HG03196 (cell line): ENCODE measurements at regions not wholly inside any gene's neighbourhood (a gene's known extent, or its start where the extent isn't known, plus 50 kb on each side); places are given as distances from the start of the nearest gene placed in this dataset.

Experiments
- ATAC-seq: cut with Tn5 transposase; IDR thresholded peaks from one replicate; pipeline ENCODE4 v1.9.1; 2021; ENCODE audit not compliant: unreplicated experiment

DNA sequence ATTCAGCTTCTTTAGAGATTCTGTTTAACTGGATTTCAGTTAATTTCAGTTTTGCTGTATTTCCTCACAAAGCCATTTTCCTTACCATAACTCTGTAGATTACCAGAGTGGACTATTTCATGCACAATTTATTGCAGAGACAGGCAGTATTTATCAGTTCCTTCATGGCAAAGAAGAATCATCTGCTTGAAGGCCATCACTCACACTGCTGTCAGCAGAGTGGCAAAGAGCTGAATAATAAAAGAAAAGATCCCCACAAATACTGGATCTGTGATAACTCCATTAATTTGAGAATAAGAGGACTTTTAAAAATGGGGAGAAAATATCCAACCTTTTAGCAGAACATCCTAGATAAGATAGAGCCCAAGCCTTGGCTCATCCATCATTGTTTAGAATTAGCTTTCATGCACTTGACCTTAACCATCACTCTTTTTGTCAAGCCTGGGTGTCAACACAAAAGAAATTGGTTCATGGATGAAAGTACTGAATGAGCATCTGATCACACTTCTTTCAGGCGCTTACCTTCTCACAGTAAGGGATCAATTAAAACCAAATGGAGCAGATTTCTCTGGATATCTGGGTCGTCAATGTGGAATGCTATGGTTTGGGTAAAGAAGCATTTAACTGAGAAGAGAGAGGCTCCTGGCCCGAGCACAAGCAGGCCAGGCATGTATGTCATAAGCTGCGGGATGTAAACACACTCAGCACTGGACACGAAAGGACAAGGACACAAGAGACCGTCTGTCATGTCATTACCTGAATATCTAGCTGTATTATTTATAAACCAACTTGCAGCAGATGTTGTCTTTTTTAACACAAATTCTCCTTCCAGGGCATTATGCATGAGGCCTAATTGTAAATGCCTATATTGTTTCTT, 376.2 kb downstream of the ZNF521 start:
- no peak for ATAC-seq

DNA sequence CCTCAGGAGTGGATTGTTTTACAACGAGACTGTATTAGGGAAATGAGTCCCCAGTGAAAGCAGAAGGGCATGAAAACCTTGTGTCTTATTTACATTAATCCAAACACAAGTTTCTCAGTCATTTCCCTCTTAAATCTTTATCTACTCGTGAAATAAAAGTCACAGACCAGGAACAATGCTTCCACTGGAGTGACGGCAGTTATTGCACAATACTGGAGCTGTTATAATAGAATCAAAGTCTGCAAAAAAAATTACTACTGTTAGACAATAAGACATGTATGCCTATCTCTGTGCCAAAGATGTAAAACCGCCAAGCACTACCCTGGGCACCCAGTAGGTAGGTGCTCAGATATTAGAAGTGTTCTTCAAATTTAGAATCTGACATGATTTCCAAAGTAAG, 375.5 kb downstream of the ZNF521 start:
- ATAC-seq: no peak

DNA sequence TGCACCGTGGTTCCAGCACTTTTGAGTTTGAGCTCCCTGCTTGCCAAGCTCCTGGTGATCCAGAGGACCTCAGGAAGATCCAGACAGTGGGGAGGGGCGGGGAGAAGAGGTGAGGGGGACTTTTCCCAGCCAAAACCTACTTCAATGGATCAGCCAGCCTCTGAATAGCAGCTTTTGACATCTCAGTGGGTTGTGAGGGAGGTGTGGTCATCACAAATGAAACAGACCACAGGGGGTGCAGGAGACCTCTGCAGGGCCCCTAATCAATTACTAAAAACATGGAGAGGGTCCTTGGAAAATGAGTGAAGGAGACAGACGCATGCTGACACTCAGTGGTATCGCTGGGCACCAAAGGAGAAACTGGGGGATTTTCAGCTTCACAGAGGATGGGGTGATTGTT, 372.7 kb downstream of the ZNF521 start:
- ATAC-seq: no peak

DNA sequence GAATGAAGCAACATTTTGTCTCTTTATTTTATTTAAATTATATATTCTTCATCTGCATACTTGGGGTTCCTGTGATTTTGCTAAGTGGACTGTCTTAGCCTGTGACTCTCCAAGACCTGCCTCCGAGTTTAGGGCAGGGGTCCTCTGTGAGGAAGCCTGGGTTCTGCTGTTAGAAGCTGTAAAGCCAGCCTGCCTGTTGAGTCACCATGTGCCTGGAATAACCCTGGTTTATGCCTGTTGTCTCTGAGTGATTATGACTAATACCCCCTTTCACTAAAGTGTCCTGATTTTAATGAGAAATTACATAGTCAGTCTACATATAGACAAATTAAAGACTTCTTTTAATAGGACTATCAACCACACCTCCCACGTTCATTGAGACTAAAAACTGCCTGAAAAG, 369.1 kb downstream of the ZNF521 start:
- no peak for ATAC-seq

DNA sequence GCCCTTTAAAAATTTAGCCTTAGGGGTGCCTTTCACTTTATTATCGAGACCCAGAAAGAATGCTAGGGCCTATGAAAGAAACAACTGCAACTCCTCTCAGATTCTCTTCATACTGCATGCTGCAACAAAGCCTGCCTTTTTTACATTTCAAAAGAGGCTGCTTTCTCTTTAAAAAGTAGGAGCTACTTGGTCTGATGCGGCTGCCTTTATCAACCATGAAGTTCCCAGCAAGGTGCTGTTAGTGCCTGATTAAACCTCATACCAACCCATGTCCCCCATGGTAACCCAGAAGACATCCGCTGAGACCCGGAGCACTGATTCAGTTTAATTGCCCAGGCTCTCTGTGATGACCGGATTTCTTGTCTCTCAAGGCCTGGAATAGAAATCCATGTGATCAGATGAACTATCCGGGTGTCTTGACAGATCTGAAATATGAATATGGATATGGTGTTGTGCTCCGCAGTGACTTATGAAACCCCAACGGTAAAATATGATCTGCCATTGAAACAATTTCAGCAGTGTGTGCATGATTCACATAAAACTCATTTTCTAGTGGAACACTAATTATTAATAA, 368.3 kb downstream of the ZNF521 start:
- ATAC-seq: no peak

DNA sequence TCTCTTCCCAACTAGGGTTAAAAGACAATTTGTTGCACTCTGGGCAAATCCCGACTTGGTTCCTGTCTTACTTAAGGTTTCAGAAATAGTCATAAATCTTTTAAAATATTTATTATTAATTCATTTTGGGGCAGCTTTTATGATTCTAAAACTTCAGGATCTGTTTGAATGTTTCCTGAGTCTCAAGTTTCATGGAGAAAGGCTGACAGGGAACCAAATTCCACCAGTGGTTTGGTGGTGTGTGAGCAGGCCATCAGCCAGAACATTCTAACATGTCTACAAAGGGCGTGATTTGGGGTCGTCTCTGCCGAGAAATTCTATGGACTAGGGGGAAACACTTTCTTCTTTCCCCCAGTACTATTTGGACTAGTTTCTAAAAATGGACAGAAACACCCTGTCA, 366.4 kb downstream of the ZNF521 start:
- no peak for ATAC-seq

DNA sequence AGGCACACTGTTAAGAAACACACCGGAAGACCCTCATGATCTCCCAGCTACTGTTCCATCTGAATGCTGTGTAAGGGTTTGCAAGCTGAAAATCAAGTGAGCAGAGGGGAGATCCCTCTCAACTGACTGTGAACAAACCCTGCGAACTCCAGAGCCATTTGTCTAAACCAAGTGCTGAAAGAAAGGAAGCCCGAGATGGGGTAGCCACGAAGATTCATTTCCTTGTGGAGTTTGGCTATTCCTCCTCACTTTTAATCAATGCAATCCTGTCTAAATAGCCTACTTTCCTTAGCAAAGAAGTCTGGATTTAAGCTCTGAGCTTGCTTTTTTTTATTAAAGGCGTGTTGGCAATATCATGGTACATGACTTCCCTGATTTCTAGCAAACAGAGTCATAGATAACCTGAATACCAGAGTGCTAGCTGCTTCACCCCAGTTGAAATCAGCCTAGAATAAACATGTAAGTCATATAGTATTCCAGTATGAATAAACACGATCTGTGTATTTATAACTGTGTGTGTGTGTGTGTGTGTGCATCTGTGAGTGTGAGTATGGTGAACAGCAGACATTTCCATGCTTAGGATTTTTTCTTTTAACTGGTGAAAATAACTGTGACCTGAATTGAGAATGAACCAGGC, 365.2 kb downstream of the ZNF521 start:
- no peak for ATAC-seq

DNA sequence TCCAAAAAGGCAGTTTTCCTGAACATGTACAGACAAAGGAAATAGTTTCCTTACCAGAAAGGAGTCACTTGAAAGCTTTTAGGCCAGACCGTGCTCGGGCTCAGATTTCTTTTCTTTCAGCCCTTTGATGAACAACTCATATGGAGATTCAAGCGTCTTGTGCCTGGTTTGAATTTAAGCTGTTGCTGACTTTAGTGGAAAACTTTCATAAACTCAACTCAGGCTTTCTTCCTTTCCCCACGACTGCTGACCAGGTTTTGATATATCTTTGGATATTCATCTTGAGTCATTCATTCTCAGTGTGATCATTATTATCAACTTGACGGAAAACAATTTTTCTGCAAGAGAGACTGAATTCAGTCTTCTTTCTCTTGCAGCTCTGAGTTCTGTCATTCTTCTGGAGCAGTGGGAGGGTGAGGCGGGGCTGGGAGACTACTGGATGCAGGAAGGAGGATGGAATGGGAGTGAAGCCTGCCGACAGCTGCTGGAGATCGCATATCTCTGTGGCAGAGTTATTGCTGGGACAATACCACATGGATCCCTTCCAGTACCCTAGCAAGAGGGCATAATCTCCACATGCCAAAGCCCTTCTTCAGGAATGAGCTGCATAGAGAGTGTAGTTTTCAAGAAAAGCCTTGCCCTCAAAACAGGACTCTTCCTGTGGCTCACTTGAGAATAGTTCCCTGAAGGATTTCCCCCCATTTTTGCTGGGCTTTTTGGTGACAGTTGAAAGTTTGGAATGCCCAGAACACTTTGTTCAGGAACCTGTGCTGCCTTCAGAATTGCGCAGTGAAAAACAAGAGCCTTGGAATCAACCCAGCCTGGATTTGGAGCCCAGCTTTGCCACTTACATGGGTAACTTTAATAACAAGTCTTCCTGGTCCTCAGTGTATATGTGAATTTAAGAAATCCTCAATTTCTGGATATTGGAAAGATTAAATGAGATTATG, 364.4 kb downstream of the ZNF521 start:
- no peak for ATAC-seq

DNA sequence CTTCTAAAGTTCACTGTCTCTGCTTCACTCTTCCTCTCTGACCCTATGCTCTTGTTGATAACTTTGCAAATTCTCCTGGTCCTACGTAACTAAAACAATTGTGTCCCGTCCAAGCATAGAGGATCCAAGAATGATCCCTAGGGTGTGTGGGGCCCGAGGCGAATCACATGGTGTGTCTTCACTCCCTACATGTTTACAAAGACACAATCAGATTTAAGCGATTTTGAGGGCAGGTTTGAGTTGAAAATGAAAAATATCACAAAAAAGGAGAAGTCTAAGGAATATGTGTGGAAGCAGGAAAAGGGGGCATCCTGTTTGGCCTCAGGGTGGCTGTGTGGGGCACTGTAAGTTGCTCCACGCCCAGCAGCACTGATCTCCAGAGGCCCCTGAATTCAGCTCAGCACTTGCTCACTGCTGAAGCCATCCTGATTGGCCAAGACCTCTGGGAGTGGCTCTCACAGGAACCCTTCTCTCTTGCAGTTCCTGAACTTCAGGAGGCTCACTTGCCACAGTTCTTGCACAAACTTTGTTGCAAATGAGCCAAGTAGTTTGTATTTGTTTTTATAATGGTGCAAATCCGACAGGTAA, 363.6 kb downstream of the ZNF521 start:
- no peak for ATAC-seq

DNA sequence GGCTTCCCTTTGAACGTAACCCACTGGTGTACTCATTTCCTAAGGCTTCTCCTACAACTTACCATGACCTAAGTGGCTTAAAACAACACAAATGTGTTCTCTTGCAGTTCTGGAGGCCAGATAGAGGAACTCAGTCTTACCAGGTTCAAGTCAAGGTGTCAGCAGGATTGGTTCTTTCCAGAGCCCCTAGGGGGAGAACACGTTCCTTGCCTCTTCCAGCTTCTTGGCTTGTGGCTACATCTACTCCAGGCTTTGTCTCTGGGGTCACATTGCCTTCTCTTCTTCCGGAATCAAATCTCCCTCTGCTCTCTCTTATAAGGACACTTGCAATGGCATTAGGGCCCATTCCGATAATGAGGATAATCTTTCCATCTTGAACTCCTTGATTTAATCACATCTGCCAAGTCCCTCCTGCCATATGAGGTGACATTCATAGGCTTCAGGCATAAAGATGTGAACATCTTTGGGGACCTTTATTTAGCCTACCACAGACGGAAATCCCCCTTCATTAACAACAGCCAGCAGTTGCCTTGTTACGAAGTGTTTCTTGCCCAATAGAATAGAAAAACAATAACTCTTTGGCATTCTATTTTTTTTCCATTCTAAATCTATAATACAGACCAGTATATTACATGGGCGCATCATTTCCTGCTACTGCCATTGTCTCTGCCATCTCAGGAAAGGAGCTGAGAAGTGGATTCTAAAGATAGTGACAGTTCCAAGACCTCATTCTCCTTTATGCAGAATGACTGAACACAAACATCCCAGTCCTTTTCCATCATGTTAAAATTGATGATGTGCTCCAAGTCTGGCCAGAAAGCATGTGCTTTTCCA, 362.0 kb downstream of the ZNF521 start:
- ATAC-seq: no peak

DNA sequence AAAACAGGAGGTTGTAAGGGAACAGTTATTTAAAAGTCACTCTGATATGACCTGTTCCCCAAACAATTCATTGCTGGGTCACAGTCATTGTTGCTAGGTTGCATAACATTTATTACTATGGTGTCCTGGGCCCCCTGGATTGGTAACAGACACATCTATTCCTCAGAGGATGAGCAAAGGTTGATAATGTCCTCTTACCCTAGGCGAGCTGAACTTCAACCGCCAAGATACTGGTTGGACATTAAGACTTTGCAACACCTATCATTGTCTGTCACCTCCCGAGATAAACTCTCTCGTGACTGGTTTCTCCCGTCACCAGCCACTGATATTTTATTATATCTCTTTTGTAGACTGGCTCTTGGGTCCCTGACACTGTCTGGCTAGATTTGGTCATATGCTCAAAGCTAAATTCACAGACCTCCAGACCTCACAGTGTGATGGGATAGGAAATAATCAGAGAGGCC, 361.3 kb downstream of the ZNF521 start:
- no peak for ATAC-seq

DNA sequence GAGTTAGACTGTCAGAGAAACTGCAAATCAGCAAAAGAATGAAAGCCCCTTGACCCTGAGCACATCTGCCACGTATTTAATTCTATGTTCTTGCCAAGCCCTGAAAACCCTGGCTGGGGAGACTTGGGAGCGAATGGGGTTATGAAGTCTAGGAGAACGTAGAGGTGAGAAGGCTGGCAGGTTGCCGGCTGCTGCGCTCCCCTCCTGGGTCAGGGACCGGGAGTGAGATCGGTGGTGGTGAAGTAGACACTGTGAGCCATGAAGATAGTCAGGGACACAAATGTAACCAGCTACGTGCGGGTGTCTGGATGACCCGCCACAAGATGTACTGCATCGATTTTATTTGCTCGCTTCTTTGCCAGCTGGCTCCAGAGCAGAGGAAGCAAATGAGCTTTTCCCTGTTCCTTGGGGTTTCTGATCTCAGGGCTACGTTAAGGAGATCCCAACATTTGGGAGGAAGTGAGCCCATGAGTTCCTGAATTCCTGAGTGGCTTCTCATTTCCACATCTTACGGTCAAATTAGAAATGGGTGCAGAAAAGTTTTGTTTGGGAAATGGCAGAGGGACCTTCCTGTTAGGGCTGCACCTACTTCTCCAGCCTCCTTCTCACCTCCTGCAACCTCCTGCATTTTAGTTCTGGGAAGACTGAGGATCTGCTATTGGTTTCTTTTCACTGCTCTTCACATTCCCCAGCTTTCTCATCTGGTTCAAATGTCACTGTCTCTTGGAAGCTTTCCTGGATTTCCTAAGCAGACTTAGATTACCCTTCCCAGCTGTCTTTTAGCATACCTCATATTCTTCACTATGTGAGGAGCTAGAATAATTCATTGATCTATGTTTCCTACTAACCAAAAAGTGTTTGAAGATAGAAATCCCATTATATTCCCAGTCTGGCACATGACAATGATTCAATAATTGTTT, 360.6 kb downstream of the ZNF521 start:
- ATAC-seq: no peak

DNA sequence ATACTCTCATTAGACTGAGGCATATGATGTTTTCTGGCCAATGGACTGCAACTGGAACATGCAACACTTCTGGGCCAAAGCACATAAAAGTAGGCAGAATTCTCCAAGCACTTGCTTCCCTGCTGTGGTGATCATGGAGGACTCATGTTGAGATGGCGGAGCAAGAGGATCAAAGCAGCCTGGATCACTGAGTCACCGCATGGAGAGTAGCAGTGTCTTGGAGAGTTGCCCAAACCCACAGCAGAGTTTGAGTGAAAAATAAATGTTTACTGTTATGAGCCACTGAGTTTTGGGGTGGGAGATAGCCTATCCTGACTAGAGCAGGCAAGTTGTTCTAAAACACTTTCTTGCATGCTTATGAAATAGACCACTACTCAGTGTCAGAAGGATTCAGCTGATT, 359.5 kb downstream of the ZNF521 start:
- no peak for ATAC-seq

DNA sequence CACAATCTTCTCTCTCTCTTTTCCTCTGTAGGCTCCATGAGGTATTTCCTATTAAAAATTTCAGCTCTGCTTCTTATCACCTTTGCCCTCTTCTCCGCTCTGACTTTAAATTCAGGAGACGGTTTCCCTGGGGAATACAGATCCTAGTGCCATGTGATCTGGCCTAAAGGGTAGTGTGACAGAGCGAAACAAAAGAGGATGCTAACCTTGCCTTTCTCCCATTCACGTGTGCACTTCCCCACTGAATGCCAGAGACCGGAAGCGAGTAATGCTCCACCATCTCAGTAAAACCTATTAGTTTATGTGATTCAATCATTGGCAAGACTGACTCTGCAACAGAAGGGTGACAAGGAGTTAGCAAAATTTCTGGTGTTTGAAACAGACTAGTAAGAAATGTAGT, 358.3 kb downstream of the ZNF521 start:
- no peak for ATAC-seq

DNA sequence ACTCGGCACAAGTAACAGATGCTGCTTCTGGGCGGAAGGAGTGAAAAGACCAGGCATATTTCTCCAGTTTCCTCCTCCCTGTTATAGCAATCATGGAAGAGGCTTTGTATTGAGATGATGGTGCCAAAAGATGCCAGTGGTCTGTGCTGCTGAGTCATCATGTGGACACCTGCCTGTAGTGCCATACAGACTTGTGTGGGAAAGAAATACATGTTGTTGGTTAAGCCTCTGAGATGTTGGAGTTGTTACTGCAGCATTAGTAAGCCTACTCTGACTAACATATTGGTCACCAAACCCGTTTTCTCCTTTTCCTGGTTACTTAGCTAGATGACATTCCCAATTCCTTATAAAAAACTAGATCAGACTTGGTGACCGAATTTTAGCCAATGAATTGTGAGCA, 356.9 kb downstream of the ZNF521 start:
- no peak for ATAC-seq

DNA sequence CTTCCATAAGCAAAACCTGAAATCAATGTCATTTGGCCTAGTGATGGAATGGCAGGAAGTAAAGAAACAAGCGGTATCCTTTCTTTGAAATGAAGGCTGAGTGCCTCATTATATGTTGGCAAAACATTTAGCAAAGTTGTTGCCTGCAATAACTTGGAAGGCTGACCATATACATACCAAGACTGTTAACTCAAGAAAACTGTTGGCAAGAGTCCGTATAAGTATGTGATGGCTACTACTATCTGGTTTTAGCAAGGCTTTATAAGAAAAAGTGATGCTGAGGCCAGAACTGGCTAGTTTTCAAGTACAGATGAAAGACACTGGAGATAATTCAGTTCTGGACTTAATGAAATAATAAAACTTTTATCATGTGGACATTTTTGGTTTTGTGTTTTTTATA, 356.2 kb downstream of the ZNF521 start:
- no peak for ATAC-seq

DNA sequence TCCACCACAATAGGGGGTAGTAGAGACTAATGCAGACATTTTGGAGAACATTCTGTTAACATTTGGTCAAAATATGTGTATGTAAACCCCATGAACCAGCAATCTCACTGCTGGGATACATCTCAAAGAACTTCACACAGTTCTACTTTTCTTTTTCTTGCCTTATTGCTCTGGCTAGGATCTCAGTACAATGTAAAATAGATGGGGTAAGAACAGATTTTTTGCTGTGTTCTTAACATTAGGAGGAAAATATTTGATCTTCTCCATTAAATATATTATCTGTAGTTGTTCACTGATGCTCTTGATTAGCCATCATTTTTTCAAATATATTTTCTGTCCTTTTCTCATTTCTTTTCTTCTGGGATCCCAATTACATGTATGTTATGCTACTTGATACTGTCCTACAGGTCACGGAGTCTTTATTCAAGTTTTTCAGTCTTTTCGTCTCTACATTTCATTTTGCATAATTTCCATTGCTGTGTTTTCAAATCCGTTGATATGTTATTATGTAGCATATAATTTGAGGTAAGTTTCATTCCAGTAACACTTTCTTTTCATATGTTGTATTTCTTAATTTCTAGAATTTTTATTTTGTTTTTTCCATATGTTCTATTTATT, 352.2 kb downstream of the ZNF521 start:
- no peak for ATAC-seq

DNA sequence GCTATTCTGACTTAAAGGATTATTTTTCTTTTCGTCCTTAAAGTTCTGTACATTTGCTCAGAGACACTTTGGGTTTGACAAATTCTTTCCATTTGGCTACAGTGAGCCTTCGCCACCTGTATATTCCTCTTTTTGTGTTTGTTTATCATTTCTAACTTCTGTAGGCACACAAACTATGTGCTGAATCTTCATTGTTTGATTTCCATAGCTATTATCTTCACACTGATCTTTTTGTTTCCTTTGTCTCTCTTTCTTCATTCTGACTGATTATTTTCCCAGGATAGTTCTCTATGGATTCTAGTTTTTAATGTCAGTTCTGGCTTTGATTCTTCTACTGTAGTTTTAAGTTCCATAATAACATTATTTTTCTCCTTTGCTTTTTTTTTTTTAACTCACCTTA, 350.2 kb downstream of the ZNF521 start:
- no peak for ATAC-seq
